Right renal cortex interstitium (tissue), 3 donors: ENCODE measurements at regions not wholly inside any gene's neighbourhood (a gene's known extent, or its start where the extent isn't known, plus 50 kb on each side); places are given as distances from the start of the nearest gene placed in this dataset.
"Not testable (repeated sequence)": the region's sequence is repeated elsewhere in the genome, so short reads cannot be mapped to it uniquely, and the experiment has no call there.

ENCODE experiments used
- DNase-seq, 3 donors: peaks; one replicate each; pipeline ENCODE4 v3.0.0-alpha.2; 2013; ENCODE audit warnings: low read depth in 3 of 3, low spot score in 2 of 3

DNA sequence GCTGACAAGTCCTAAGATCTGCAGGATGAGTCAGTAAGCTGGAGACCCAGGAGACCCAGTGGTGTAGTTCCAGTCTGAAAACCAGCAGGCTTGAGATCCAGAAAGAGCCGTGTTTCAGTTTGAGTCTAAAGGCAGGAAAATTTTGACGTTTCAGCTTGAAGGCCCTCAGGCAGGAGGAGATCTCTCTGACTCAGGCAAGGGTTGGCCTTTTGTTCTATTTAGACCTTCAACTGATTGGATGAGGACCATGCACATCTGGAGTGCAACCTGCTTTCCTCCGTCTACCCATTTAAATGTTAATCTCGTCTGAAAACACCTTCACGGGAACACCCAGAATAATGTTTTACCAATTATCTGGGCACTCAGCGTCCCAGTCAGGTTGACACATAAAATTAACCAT is 69.5 kb downstream of the NPIPA7 start:
- DNase-seq: not testable (repeated sequence)

- not testable (repeated sequence) for DNase-seq
Measured at GRCh38 chr16:16449712-16450237, 70.8 kb downstream of the NPIPA7 start.

- not testable (repeated sequence) for DNase-seq
Measured at GRCh38 chr16:16451721-16452410, 72.9 kb downstream of the NPIPA7 start.

DNA sequence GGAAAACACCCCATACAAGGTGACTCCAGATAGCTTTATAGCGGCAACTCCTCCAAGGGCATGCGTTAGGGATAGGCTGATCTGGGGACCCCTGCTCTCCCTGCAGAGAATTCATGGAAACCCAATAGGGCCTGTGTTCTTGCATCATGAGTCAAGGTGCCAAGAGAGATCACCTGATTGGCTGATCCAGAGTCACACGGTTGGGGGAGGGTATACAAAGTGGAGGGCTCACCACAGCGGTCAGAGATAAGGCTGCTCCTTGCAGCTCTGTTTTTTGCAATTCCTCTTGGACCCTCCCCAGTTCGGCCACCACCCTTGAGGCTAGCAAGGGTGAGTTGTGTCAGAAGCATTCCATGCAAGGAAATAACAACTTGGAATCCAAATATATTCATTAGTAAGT is 79.6 kb downstream of the NPIPA7 start:
- not testable (repeated sequence) for DNase-seq

DNA sequence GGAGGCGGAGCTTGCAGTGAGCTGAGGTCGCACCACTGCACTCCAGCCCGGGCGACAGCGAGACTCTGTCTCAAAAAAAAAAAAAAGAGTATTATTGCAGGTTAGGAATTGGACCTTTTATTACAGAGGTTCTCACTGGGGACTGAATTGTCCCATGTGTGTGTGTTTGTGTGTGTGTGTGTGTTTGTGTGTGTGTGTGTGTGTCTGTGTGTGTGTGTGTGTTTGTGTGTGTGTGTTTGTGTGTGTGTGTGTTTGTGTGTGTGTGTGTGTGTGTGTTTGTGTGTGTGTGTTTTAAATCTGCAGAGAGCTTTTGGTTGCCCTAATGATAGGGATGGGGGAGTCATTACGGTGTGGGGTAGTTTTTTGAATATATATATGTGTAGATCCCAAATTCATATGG is 84.9 kb downstream of the NPIPA7 start:
- DNase-seq: not testable (repeated sequence)

DNA sequence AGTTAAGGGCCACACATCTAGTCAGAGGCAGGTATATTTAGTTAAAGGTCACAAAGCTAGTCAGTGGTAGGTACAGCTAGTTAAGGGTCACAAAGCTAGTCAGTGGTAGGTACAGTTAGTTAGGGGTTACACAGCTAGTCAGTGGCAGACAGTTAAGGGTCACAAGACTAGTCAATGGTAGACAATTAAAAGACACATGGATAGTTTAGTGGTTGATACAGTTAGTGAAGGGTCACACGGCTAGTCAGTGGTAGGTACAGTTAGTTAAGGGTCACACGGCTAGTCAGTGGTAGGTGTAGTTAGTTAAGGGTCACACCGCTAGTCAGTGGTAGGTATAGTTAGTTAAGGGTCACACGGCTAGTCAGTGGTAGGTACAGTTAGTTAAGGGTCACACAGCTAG is 110.0 kb downstream of the NPIPA7 start:
- not testable (repeated sequence) for DNase-seq

DNA sequence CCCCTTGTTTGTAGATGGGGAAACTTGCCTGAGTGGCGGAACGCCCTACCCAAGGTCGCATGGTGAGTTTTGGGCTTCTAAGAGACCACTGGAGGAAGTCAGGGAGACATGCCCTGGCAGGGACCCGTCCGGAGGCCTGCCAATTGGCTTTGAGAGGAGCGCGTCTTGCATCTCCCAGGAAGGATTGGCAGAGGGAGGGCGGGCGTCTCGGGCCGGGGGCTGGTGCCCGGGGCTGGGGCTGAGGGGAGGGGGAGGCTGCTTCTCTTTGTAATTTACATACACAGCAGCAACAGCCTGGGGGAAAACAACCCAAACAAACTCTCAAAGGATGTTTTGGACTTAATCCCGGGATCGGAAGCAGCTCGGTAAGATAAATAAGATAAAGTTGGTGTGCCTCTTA is 110.5 kb downstream of the NPIPA7 start:
- DNase-seq: not testable (repeated sequence)

- not testable (repeated sequence) for DNase-seq
Measured at GRCh38 chr16:16494114-16494513, 115.2 kb downstream of the NPIPA7 start.

DNA sequence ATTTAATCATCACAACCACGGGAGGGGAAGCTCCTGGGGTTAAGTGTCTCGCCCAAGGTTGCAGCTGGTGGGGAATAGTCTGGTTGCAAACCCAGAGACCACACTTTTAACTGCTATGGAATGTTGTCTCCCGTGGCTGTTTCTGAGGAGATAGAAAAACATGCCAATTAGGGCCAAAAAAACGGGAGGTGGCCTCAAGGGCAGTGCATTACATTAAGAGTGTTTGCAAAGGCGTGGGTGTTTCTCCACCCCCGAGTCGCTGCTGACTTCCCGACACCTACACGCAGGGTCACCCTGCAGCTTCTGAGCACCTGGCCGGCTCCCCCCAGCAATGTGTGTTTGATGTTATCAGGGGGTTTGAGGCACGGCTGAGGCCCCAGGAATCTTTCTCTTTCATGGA is 116.1 kb downstream of the NPIPA7 start:
- DNase-seq: not testable (repeated sequence)

- not testable (repeated sequence) for DNase-seq
Measured at GRCh38 chr16:16499875-16500274, 120.9 kb downstream of the NPIPA7 start.

- not testable (repeated sequence) for DNase-seq
Measured at GRCh38 chr16:16507041-16507440, 128.1 kb downstream of the NPIPA7 start.

DNA sequence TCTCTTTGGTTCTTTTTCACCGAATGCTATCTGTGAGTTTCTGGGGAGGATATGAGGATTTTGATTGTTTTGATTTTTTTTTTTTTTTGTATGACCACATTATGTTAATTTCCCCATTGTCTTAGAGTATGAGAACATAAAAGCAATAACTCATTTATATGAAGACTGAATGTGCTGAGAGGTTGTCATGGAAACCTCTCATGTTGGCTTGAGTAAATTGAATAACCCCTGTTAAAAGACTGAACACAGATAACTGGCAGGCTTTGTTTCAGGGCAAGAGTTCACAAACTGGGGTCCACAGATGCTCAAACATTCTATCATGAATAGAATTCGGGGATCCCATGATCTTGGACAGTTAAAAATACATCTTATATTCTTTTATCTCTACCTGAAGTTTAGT is 129.4 kb downstream of the NPIPA7 start:
- DNase-seq: not testable (repeated sequence)

DNA sequence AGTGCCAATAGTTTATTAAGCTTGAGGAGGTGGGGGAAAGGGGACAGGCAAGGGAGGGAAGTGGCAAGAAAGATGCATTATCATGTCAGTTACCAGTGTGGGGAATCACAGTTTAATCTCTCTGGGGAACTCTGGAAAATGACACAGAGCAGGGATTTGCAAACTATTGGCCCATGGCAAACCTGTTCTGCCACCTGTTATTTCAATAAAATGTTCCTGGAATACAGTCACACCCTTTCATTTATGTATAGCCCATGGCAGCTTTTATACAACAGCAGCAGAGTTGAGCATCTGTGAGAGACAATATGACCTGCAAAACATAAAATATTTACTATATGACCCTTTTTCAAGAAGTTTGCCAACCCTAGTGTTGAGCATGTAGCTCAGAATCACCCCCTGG is 140.5 kb downstream of the NPIPA7 start:
- DNase-seq: not testable (repeated sequence)

- DNase-seq: not testable (repeated sequence)
Measured at GRCh38 chr16:16521239-16522002, 142.5 kb downstream of the NPIPA7 start.

DNA sequence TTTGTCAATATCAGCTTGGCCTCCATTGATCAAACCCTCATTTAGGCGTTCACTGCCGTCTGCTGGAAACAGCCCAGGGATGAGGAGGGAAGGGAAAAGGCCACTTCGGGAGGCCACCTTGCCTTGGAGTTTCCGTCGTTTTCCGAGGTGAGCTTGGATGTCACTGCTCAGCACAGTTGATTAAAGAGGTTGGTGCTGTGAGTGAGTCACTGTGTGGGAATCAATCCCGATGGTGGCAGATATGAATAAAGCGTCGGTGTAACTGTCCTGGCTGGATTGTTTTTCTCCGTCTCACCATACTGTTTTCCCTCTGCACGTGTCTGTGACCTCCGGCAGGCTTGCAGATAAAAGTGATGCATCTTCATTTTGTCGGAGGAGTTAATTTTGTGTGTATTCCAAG is 148.1 kb downstream of the NPIPA7 start:
- not testable (repeated sequence) for DNase-seq

DNA sequence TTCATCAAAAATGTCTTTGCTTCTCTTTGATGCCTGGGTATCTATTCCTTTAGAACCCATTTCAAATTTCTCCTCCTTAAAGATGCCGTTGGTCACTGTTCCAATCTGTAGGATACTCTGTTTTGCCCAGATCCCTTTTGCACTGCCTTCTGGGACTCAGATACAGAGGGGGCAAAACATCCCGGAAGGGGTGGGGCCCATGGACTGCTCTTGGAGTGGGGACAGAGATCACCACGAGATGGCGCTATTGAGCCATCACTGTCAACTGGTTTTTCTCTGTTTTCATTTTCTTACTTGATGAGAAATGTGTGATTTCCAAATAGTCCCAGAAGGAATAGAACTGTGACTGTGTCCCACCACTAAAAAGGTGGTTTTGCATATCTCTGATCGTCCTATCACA is 151.8 kb downstream of the NPIPA7 start:
- DNase-seq: not testable (repeated sequence)

DNA sequence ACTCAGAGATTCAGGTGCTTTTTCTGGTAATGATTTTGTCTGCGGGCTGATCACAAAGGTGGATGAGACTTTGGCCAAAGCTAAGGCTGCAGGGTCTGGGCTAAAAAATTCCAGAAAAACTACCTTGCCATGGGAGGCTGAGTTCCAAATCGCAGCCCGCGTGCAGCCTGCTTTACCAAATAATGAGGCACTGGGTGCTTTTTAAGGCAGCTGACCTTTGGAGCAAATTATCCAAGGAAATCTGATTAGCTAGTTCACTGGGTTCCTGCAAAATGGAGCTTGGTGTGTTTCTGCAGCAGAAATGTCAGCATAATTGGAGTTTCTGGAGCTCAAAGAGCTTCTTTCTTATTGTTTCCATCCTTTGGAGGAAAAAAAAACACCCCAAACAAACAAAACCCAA is 156.6 kb downstream of the NPIPA7 start:
- not testable (repeated sequence) for DNase-seq

GRCh38 chr16:16536151-16536550 is 157.2 kb downstream of the NPIPA7 start:
- DNase-seq: not testable (repeated sequence)

DNA sequence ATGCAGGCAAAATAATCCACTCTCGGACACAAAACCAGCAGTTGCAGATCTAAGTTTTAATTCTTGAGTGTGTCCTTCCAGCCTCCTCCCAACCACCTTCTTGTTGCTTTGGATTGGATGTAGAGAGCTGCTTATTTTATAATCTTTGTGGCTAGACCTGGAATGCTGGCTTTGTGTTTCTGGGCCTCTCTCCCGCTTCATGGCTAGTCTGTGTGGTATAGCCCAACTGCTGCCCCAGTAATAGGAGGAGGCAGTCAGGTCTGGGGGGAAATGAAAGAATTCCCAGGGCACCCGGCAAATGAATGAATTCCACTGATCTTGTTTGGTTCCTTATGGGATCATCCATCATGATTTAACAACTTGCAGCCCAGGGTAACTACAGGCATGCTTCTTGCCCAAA is 170.8 kb downstream of the NPIPA7 start:
- DNase-seq: not testable (repeated sequence)

DNA sequence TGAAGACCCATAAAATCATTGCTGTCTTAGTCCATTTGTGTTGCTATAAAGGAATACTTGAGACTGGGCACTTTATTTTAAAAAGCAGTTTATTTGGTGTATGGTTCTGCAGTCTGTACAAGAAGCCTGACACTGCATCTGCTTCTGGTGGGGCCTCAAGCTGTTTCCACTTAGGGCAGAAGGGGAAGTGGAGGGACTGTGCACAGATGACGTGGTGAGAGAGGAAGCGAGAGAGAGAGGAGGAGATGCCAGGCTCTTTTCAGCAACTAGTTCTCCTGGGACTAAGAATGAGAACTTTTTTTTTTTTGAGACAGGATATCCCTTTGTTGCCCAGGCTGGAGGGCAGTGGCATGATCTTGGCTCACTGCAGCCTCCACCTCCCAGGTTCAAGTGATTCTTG is 171.9 kb downstream of the NPIPA7 start:
- not testable (repeated sequence) for DNase-seq

DNA sequence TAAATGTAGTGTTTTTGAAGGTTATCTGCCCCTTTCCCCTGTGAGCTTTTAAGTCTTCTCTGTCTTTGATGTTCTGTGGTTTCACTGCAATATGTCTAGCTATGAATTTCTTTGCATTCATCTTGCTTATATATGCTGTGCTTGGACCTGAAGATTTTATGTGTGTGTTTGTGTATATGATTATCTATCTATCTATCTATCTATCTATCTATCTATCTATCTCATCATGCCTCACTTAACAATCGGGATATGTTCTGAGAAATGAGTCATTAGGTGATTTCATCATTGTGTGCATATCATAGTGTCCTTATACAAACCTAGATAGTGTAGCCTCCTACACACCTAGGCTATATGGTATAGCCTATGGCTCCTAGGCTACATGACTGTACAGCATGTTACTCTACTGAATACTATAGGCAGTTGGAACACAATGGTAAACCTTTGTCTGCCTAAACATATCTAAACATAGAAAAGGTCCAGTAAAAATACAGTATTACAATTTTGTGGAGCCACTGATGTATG is 173.9 kb downstream of the NPIPA7 start:
- DNase-seq: not testable (repeated sequence)
